GM10248 (cell line): ENCODE measurements at regions not wholly inside any gene's neighbourhood (a gene's known extent, or its start where the extent isn't known, plus 50 kb on each side); places are given as distances from the start of the nearest gene placed in this dataset.

ENCODE experiments used
- CTCF ChIA-PET: fragments of 300-600 bp; sonication (Branson Sonifier 250); formaldehyde crosslinking; extraction: SDS; loops from one replicate; lab custom pipeline; 2021; ENCODE audit warnings: antibody characterized with exemption; lab: Yijun Ruan, JAX
- POLR2A ChIA-PET: fragments of 350-650 bp; sonication (Branson Sonifier 250); formaldehyde crosslinking; extraction: SDS; loops from one replicate; lab custom pipeline; 2020; ENCODE audit warnings: antibody characterized with exemption; lab: Yijun Ruan, JAX
- DNase-seq: peaks from one replicate; pipeline ENCODE4 v3.0.0; 2012; ENCODE audit errors: extremely low spot score
- TF ChIP-seq, protein P1 (sequence below): IDR thresholded peaks from 2 replicates; pipeline ENCODE4 v1.5.1; 2012; ENCODE audit warnings: mild to moderate bottlenecking, low read depth; ENCODE audit errors: extremely low read depth, missing control alignments, control extremely low read depth

DNA sequence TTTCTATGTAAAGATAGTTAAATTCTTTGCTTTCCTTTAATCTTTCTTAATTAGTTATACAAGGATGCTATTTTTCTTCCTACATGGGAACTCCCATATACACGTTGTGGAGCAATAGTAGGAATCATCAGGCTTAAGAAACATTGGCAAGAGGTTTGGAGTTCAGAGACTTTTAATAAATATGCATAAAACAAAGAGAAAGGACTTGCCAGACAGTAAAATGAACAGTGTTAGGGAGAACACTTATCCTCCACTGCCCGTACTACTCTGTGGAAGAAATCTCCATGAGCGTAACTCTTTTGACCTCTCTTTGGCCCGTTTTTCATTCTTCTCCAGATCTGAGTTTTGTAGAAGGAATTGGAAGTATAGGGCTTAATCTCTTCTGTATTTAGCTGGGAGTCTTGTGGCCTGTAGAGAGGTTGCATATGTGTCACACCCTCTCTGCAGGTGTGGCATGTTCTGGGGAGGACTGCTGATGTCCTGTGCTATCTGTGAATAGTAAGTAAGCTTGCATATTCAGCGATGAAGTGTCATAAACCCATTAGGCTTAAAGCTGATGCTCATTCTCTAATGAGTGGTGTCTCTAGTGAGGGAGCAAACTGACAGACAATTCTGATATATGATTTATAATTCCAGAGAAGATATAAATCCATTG lies 455.4 kb upstream of the FAR2 start:
- POLR2A ChIA-PET: no interaction called here
- TF ChIP-seq, protein P1, sequence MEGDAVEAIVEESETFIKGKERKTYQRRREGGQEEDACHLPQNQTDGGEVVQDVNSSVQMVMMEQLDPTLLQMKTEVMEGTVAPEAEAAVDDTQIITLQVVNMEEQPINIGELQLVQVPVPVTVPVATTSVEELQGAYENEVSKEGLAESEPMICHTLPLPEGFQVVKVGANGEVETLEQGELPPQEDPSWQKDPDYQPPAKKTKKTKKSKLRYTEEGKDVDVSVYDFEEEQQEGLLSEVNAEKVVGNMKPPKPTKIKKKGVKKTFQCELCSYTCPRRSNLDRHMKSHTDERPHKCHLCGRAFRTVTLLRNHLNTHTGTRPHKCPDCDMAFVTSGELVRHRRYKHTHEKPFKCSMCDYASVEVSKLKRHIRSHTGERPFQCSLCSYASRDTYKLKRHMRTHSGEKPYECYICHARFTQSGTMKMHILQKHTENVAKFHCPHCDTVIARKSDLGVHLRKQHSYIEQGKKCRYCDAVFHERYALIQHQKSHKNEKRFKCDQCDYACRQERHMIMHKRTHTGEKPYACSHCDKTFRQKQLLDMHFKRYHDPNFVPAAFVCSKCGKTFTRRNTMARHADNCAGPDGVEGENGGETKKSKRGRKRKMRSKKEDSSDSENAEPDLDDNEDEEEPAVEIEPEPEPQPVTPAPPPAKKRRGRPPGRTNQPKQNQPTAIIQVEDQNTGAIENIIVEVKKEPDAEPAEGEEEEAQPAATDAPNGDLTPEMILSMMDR: no peak
- CTCF ChIA-PET: no interaction called here
- no peak for DNase-seq

DNA sequence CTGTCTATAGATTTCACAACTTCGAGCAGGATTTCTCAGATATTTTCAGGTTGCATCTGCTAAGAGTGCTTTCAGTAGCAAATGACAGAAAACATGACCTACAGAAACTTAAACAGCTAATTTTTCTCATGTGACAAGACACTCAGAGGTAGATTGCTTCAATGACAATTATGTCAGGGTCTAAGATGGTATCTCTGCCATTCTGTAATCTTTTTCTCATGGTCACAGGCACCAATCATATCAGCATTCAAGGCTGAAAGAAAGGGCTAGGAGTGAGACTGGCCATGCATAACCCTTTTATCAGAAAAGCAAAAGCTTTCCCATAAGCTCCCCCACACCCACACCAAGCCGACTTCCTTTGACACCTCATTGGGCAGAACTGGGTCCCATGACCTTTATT lies 450.5 kb upstream of the FAR2 start:
- no peak for DNase-seq
- TF ChIP-seq, protein P1: no peak
- ChIA-PET CTCF (no interaction called here), POLR2A (no interaction called here)

DNA sequence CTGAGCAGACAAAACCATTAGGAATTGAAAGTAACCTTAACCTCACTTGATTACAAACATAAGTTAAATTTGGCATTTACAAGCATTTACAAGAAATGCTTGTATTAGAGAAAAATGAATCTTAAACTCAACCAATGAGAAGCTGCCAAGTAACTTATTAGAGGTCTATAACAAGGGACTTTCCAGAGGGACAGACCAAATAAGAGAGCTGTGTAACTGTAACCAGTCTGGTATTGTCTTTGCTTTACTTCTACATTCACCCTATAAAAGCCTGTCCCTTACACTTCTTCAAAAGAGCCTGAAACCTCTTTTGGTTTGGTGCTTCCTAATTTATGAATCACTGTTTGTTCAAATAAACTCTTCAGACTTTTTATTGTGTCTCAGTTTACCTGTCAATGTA lies 450.0 kb upstream of the FAR2 start:
- ChIA-PET CTCF (no interaction called here), POLR2A (no interaction called here)
- TF ChIP-seq, protein P1: no peak
- no peak for DNase-seq

DNA sequence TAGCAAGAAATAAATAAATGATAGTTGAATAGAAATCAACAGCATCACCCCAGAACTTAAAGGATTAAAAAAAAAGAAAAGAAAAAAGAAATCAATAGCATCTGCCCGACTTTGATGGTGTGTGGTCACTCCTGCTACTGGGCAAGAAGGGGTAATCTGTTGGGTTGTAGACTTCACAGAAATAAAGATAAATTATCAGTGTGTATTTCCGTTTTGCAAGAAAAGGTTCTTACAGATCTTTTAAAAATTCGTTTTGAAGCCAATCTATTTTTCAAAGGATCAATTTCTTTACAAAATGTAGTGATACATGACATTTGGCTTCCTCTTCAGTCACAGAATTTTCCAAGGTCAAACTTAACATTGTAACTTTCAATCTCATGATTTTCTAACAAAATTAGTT lies 448.9 kb upstream of the FAR2 start:
- ChIA-PET POLR2A (no interaction called here), CTCF (interaction anchor here (1.1 kb wide), 1 partner anchor 9 kb away, joined by 4 read pairs; no protein-coding TSS in a partner anchor)
- DNase-seq: no peak
- TF ChIP-seq, protein P1: no peak

DNA sequence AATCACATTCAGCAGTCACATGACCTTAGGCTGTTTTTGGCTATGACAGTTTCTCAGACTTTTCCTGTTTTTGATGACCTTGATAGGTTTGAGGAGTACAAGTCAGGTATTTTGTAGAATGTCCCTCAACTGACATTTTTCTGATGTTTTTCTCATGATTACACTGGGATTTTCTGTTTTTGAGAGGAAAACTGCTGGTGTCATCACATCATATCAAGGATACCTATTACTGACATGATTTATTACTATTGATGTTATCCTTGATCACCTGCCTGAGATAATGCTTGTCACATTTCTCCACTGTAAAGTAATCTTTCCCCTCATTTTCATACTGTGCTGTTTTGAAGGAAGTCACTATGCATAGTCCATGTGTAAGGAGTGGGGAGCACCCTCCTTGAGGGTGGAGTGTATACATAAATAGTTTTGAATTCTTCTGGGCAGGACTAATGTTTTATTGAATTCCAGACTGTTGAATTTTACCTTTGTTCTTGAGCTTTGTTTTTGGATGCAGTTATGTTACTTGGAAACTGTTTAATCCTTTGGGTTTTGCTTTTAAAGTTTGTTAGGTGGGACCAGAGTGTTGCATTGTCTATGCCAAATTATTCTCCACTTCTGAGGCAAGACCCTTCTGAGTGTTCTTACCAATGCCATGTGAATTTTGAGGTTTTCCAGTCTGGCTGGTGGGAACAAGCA lies 444.5 kb upstream of the FAR2 start:
- ChIA-PET CTCF (no interaction called here), POLR2A (no interaction called here)
- DNase-seq: no peak
- TF ChIP-seq, protein P1: no peak

DNA sequence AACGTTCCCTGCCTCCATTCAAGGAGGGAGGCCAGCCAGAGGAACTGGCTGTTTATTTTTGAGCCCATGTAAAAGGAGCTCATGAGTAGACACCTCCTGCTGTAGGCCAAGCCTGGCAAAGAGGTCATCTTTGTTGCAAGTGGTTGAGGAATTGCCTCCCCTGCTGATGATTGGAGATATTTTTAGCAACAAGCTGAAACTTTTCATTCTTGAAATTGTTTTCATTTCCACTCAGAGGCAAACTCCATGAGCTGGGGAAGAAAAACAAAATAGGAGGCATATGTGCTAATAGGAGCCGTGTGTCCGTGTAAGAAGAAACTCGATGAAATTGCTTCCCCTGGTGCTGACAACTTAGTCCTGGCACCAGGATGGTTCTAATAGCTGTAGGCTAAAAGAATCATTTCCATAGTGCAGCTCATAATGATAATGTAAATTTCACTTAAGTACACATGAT lies 440.1 kb upstream of the FAR2 start:
- no peak for DNase-seq
- CTCF ChIA-PET: interaction anchor here (1.2 kb wide), 2 partner anchors 8 to 11 kb away, joined by 4 read pairs; no protein-coding TSS in a partner anchor
- TF ChIP-seq, protein P1: no peak
- POLR2A ChIA-PET: no interaction called here
